Stomach (tissue), 4 donors: ENCODE measurements at regions not wholly inside any gene's neighbourhood (a gene's known extent, or its start where the extent isn't known, plus 50 kb on each side); places are given as distances from the start of the nearest gene placed in this dataset.

Source experiments
- CTCF ChIP-seq, 7 experiments: fragments of 450-650 bp in 4 of 7; fragments of 200-600 bp in 3 of 7; sonication (generic) in 3 of 7; IDR thresholded peaks; one replicate each; pipeline ENCODE4 v1.5.1; 2016 to 2019; ENCODE audit warnings: antibody characterized with exemption in 7 of 7, control low read depth in 2 of 7, mild to moderate bottlenecking in 1 of 7
- EP300 ChIP-seq: sonication (generic); formaldehyde crosslinking; IDR thresholded peaks from one replicate; pipeline ENCODE4 v1.6.1; 2017; ENCODE audit warnings: antibody characterized with exemption
- POLR2A ChIP-seq, 4 donors: fragments of 450-650 bp; IDR thresholded peaks; one replicate each; pipeline ENCODE4 v1.6.1; 2016; ENCODE audit warnings: antibody characterized with exemption in 4 of 4, control low read depth in 2 of 4, mild to moderate bottlenecking in 1 of 4, moderate library complexity in 1 of 4
- POLR2AphosphoS5 ChIP-seq, 3 donors: sonication (generic); formaldehyde crosslinking; IDR thresholded peaks; one replicate each; pipeline ENCODE4 v1.6.1; 2016; ENCODE audit warnings: antibody characterized with exemption in 3 of 3

DNA sequence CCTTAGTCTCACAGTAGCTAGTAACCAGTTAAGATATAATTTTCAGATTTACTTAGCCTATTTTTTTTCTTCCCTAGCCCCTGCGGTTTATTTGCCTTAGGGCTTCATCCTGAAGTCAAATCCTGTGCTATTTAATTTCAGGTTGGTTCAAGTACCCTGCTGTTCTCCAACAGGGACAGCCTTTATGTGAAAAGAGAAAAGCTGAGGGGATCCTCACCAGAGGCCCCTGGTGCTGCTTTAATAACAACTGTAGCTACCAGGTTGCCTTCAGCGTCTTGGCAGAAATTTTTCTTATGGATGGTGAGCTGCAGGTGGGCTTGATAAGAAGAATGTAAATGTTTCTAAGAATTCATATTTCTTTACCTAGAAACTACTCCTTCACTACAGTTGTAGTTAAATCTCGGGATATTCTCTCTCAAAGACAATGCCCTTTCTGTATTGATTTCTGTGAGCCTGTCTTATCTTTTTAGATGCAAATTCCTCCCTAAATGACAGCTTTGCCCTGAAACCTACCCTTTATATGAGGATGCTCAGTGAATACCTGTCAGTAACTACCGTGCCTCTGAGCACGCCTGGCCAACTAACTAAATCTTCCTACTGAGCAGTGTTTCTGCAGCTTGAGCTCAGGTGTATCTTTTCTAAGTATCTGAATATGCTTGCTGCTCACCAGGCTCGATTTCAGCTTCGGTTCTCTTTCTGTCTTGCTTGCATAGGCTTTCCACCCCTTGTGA lies 320.5 kb downstream of the MMUT start:
- TF ChIP-seq POLR2AphosphoS5 (IDR thresholded peaks at IDR 0.05) (no peak), CTCF (IDR thresholded peaks at IDR 0.05) (no peak), POLR2A (IDR thresholded peaks at IDR 0.05) (no peak), EP300 (no peak)
